HL-60 (cell line): ENCODE measurements at regions not wholly inside any gene's neighbourhood (a gene's known extent, or its start where the extent isn't known, plus 50 kb on each side); places are given as distances from the start of the nearest gene placed in this dataset.
"Not testable (repeated sequence)": the region's sequence is repeated elsewhere in the genome, so short reads cannot be mapped to it uniquely, and the experiment has no call there.

ENCODE experiments used
- DNase-seq, 2 experiments: peaks; one replicate each; pipeline ENCODE4 v3.0.0-alpha.2; 2010 to 2020; ENCODE audit warnings: low read depth in 1 of 2, low spot score in 1 of 2
- H3K27ac ChIP-seq: fragments of 250-450 bp; sonication (Bioruptor Pico); replicated peaks from 2 replicates; pipeline ENCODE4 v1.5.1; 2020; ENCODE audit warnings: mild to moderate bottlenecking, moderate library complexity
- H3K27me3 ChIP-seq: fragments of 250-450 bp; sonication (Bioruptor Pico); 2 replicates; pipeline ENCODE4 v1.5.1; 2021; ENCODE audit warnings: mild to moderate bottlenecking, moderate library complexity; ENCODE audit not compliant: insufficient read depth, poor library complexity, severe bottlenecking
- H3K4me3 ChIP-seq: replicated peaks from 2 replicates; pipeline ENCODE4 v1.5.1; 2011; ENCODE audit warnings: mild to moderate bottlenecking, control low read depth, low read length; ENCODE audit not compliant: insufficient read depth
- GABPA ChIP-seq: IDR thresholded peaks from 2 replicates; pipeline ENCODE4 v1.6.1; 2012; ENCODE audit warnings: low read depth
- POLR2AphosphoS5 ChIP-seq: IDR thresholded peaks from 2 replicates; pipeline ENCODE4 v1.6.1; 2012; ENCODE audit warnings: low read depth
- SPI1 ChIP-seq: IDR thresholded peaks from 2 replicates; pipeline ENCODE4 v1.6.1; 2012; ENCODE audit warnings: low read depth, mild to moderate bottlenecking, borderline replicate concordance
- TF ChIP-seq, protein P1 (sequence below): IDR thresholded peaks from one replicate; pipeline ENCODE4 v1.5.1; 2011; ENCODE audit warnings: low read length, control low read depth, inconsistent platforms; ENCODE audit not compliant: insufficient read depth
- TF ChIP-seq, protein P2 (sequence below): IDR thresholded peaks from 2 replicates; pipeline ENCODE4 v1.6.1; 2012; ENCODE audit warnings: low read depth; ENCODE audit not compliant: insufficient replicate concordance

DNA sequence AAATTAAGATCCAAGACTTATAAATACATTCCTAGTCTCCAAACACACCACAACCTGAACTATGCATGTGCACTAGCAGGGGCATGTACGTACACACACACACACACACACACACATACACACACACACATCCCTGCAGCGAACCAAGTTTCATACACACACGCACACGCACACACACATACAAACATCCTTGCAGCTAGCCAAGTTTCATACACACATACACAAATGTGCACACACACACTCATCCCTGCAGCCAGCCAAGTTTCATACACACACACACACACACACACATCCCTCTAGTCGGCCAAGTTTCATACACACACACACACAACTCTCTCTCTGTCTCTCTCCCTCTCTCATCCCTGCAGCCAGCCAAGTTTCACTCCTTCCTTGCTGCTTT is 82.7 kb upstream of the WIPF3 start:
- no peak for DNase-seq
- Histone ChIP-seq H3K27me3 (no peaks in the 10 kb centered on the region), H3K27ac (no peak overlapping the region), H3K4me3 (no peak overlapping the region)
- TF ChIP-seq GABPA (no peak), POLR2AphosphoS5 (no peak)
- TF ChIP-seq, protein P1, sequence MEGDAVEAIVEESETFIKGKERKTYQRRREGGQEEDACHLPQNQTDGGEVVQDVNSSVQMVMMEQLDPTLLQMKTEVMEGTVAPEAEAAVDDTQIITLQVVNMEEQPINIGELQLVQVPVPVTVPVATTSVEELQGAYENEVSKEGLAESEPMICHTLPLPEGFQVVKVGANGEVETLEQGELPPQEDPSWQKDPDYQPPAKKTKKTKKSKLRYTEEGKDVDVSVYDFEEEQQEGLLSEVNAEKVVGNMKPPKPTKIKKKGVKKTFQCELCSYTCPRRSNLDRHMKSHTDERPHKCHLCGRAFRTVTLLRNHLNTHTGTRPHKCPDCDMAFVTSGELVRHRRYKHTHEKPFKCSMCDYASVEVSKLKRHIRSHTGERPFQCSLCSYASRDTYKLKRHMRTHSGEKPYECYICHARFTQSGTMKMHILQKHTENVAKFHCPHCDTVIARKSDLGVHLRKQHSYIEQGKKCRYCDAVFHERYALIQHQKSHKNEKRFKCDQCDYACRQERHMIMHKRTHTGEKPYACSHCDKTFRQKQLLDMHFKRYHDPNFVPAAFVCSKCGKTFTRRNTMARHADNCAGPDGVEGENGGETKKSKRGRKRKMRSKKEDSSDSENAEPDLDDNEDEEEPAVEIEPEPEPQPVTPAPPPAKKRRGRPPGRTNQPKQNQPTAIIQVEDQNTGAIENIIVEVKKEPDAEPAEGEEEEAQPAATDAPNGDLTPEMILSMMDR: no peak

DNA sequence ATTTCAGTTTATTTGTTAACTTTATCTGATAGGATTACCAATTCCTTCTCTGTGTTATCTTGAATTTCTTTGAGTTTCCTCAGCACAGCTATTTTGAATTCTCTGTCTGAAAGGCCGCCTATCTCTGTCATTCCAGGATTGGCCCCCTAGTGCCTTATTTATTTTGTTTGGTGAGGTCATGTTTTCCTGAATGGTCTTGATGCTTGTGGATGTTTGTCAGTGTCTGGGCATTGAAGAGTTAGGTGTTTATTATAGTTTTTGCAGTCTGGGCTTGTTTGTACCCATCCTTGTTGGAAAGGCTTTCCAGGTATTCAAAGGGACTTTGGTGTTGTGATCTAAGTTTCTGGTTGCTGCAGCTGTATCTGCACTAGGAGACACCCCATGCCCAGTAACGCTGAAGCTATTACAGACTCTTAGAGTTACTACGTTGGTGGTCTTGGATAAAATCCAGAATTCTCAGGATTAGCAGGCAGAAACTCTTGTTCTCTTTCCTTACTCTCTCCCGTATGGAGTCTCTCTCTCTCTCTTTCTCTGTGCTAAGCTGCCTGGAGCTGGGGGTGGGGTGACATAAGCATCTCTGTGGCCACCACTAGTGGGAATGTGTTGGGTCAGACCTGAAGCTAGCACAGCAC is 76.7 kb upstream of the WIPF3 start:
- H3K4me3 ChIP-seq, H3K27ac ChIP-seq, H3K27me3 ChIP-seq, DNase-seq: not testable (repeated sequence)

- H3K27me3 ChIP-seq: no peaks in the 10 kb centered on the region
- H3K4me3 ChIP-seq: no peak overlapping the region
- no peak for DNase-seq
- no peak overlapping the region for H3K27ac ChIP-seq
- TF ChIP-seq, protein P1: no peak
- TF ChIP-seq GABPA (no peak), POLR2AphosphoS5 (no peak), SPI1 (no peak)
- TF ChIP-seq, protein P2, sequence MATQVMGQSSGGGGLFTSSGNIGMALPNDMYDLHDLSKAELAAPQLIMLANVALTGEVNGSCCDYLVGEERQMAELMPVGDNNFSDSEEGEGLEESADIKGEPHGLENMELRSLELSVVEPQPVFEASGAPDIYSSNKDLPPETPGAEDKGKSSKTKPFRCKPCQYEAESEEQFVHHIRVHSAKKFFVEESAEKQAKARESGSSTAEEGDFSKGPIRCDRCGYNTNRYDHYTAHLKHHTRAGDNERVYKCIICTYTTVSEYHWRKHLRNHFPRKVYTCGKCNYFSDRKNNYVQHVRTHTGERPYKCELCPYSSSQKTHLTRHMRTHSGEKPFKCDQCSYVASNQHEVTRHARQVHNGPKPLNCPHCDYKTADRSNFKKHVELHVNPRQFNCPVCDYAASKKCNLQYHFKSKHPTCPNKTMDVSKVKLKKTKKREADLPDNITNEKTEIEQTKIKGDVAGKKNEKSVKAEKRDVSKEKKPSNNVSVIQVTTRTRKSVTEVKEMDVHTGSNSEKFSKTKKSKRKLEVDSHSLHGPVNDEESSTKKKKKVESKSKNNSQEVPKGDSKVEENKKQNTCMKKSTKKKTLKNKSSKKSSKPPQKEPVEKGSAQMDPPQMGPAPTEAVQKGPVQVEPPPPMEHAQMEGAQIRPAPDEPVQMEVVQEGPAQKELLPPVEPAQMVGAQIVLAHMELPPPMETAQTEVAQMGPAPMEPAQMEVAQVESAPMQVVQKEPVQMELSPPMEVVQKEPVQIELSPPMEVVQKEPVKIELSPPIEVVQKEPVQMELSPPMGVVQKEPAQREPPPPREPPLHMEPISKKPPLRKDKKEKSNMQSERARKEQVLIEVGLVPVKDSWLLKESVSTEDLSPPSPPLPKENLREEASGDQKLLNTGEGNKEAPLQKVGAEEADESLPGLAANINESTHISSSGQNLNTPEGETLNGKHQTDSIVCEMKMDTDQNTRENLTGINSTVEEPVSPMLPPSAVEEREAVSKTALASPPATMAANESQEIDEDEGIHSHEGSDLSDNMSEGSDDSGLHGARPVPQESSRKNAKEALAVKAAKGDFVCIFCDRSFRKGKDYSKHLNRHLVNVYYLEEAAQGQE: no peak
Observed at GRCh38 chr7:29734246-29734731, 72.0 kb upstream of the WIPF3 start.

DNA sequence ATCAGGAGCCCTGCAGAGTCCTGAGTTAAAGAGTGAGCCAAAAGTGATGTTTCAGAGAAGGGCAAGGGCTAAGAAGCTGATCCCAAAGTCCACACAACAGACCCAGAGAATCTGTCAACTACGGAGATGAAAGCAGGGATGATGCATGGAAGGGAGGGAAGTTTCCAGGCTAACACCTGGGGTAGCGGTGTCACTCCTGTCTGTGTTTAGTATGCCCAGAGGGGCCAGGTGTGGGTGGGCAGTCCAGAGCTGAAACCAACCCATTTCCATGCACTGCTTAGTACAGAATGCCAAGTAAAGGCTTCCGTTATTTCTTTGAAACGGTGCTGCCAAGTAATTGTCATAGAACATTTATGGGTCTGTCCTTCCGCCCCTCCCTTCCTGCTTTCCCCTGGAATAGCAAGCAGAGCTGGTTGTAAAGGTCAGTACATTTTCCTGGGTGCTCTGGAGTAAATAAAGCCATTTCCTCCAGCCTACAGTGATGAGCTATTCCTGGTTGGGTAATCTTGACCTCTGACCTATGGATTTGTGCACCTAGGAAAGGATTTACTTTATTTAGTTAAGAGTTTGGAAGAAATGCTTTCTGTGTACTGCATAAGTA is 58.6 kb upstream of the WIPF3 start:
- not testable (repeated sequence) for H3K4me3 ChIP-seq, DNase-seq, H3K27ac ChIP-seq, H3K27me3 ChIP-seq

DNA sequence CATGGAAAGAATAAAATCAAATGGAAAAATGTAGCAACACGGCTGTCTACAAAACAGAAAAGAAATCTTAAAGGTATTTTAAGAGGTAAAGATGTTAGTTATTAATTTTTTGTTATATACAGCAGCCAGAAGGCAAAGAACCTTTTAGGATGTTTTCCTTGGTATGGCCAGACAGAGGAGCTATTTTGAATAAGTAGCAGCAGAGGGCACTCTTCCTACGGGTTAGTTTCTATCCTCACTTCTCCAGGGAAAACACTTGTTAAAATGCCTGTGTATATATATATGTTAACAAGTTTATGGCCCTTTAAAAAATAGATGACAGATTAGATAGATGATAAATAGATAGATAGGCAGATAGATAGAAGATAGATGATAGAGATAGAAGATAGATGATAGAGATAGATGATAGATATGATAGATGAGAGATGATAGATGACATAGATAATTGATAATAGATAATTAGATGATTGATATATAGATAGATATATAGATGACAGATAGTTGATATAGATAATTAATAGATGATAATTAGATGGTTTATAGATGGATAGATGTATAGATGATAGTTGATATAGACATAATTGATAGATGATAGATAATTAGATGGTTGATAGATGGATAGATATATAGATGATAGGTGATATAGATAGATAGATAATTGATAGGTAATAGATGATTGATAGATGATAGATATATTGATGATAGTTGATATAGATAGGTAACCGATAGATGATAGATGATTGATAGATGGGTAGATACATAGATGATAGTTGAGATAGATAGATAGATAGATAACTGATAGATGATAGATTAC is 57.8 kb upstream of the WIPF3 start:
- TF ChIP-seq, protein P2: no peak
- TF ChIP-seq, protein P1: peak; percentile 12
- Histone ChIP-seq H3K27ac (no peak overlapping the region), H3K4me3 (no peak overlapping the region), H3K27me3 (peaks cover 3% of the 10 kb centered on the region)
- peak in 1 of 2 experiments; percentile 14 for DNase-seq
